AG09309 (cell line): ENCODE measurements at regions not wholly inside any gene's neighbourhood (a gene's known extent, or its start where the extent isn't known, plus 50 kb on each side); places are given as distances from the start of the nearest gene placed in this dataset.

ENCODE experiments used
- DNase-seq: peaks from one replicate; pipeline ENCODE4 v3.0.0-alpha.2; 2010; ENCODE audit warnings: low read depth
- H3K4me3 ChIP-seq: 2 replicates; pipeline ENCODE4 v1.5.1; 2011; ENCODE audit warnings: mild to moderate bottlenecking, low read depth, low read length, moderate library complexity; ENCODE audit not compliant: control insufficient read depth
- CTCF ChIP-seq: IDR thresholded peaks from 2 replicates; pipeline ENCODE4 v1.5.1; 2011; ENCODE audit warnings: mild to moderate bottlenecking, low read depth, low read length, inconsistent platforms; ENCODE audit not compliant: insufficient read depth, control insufficient read depth; ENCODE audit errors: missing control alignments

GRCh38 chrX:131703646-131704045 lies 159.8 kb downstream of the OR13H1 start:
- no peak for DNase-seq
- TF ChIP-seq CTCF, result no peak
- no peak overlapping the region for H3K4me3 ChIP-seq

- peak; percentile 75 for TF ChIP-seq CTCF
- H3K4me3 ChIP-seq, result peak overlapping the region; percentile 47
- DNase-seq, result peak; percentile 69
These were observed 160.3 kb downstream of the OR13H1 start for GRCh38 chrX:131704136-131704695.

GRCh38 chrX:131709553-131709952 lies 165.7 kb downstream of the OR13H1 start:
- TF ChIP-seq CTCF, result no peak
- no peak overlapping the region for H3K4me3 ChIP-seq
- DNase-seq, result no peak

GRCh38 chrX:131711478-131711867 lies 167.6 kb downstream of the OR13H1 start:
- H3K4me3 ChIP-seq, result peak overlapping the region; percentile 26
- TF ChIP-seq CTCF, result no peak
- no peak for DNase-seq

- DNase-seq, result no peak
These were observed 179.8 kb downstream of the OR13H1 start for GRCh38 chrX:131723646-131724045.

GRCh38 chrX:131724292-131724691 lies 180.4 kb downstream of the OR13H1 start:
- TF ChIP-seq CTCF, result no peak
- H3K4me3 ChIP-seq, result no peak overlapping the region
- no peak for DNase-seq

More at GRCh38 chrX:131723646-131724045, 179.8 kb downstream of the OR13H1 start:
- TF ChIP-seq CTCF, result no peak
- no peak overlapping the region for H3K4me3 ChIP-seq

GRCh38 chrX:131725001-131725654 lies 181.3 kb downstream of the OR13H1 start:
- no peak for TF ChIP-seq CTCF
- H3K4me3 ChIP-seq, result no peak overlapping the region
- DNase-seq, result no peak
